Vagina (tissue), 2 donors: ENCODE measurements at regions not wholly inside any gene's neighbourhood (a gene's known extent, or its start where the extent isn't known, plus 50 kb on each side); places are given as distances from the start of the nearest gene placed in this dataset.
"Not testable (repeated sequence)": the region's sequence is repeated elsewhere in the genome, so short reads cannot be mapped to it uniquely, and the experiment has no call there.

Experiments
- DNase-seq, 2 donors: peaks; one replicate each; pipeline ENCODE4 v3.0.0-alpha.2; 2017; ENCODE audit errors: extremely low spot score in 2 of 2
- H3K27ac ChIP-seq: fragments of 200-600 bp; sonication (generic); one replicate; pipeline ENCODE4 v1.5.1; 2019
- H3K27me3 ChIP-seq: fragments of 200-600 bp; sonication (generic); one replicate; pipeline ENCODE4 v1.5.1; 2019
- H3K36me3 ChIP-seq, 2 donors: fragments of 200-600 bp; sonication (generic); one replicate each; pipeline ENCODE4 v1.5.1; 2017 to 2019
- H3K4me1 ChIP-seq: fragments of 200-600 bp; sonication (generic); one replicate; pipeline ENCODE4 v1.5.1; 2019
- H3K4me3 ChIP-seq, 2 donors: fragments of 200-600 bp; sonication (generic); 1 replicate in 1 of 2; 2 replicates in 1 of 2; pipeline ENCODE4 v1.5.1; 2016 to 2019
- H3K9me3 ChIP-seq: fragments of 200-600 bp; sonication (generic); one replicate; pipeline ENCODE4 v1.5.1; 2019
- CTCF ChIP-seq, 3 experiments: fragments of 450-650 bp in 2 of 3; fragments of 200-600 bp in 1 of 3; sonication (generic) in 1 of 3; IDR thresholded peaks; one replicate each; pipeline ENCODE4 v1.5.1; 2017 to 2019; ENCODE audit warnings: antibody characterized with exemption in 3 of 3, mild to moderate bottlenecking in 2 of 3, moderate library complexity in 2 of 3
- intact Hi-C: fragments of 100-400 bp; cut with DNase I; formaldehyde crosslinking; loops from one replicate; pipeline ENCODE4 v1.15.1; 2023

DNA sequence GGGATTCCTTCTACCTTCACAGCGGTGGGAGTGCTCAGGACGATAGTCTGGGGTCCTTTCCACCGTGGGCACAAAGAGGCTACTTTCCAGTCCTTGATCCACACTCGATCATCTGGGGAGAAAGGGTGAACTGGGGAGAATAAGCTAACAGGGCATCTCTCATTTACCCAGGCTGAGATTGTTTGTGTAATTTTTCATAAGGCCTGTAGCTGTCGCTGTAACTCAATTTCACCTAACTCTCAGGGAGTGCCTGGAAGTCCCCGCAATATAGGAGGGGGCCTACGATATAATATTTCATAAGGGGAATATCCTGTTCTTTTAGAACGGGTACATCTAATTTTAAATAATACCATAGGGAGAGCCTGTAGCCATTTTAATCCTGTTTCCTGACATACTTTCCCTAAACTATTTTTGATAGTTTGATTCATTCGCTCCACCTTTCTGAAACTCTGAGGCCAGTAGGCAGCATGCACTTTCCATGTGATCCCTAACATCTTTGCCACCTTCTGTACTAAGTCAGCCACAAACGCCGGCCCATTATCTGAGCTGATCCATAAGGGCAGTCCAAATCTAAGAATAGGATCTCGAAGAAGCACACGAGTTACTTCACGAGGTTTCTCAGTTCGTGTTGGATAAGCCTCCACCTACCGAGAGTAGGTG, 127.2 kb upstream of the CCZ1B start:
- H3K4me3 ChIP-seq, DNase-seq, H3K27ac ChIP-seq, H3K9me3 ChIP-seq, H3K36me3 ChIP-seq, intact Hi-C loops, H3K27me3 ChIP-seq, H3K4me1 ChIP-seq: not testable (repeated sequence)
- peak in 1 of 3 experiments; percentile 16 for TF ChIP-seq CTCF (IDR thresholded peaks at IDR 0.05)

- H3K9me3 ChIP-seq, H3K4me3 ChIP-seq, H3K27me3 ChIP-seq, H3K4me1 ChIP-seq, intact Hi-C loops, H3K27ac ChIP-seq, H3K36me3 ChIP-seq, DNase-seq: not testable (repeated sequence)
These were observed 127.7 kb upstream of the CCZ1B start for GRCh38 chr7:6953798-6954181.

DNA sequence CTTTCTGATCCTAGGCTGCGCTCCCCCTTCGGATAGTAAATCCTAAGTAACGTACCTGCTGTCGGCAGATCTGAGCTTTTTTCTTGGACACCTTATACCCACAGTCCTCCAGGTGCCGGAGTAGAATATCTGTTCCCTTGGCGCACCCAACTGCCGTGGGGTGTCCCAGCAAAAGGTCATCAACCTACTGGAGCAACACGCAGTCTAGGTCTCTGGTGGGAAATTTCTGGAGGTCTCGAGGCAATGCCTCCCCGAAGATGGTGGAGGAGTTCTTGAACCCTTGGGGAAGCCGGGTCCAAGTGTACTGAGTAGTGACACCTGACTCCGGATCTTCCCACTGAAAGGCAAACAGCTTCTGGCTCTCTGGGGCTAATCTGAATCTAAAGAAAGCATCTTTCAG, 129.3 kb upstream of the CCZ1B start:
- H3K27ac ChIP-seq, H3K4me1 ChIP-seq, H3K27me3 ChIP-seq, H3K4me3 ChIP-seq, H3K36me3 ChIP-seq, H3K9me3 ChIP-seq, intact Hi-C loops, DNase-seq: not testable (repeated sequence)

- H3K27ac ChIP-seq, H3K36me3 ChIP-seq, H3K4me1 ChIP-seq, H3K9me3 ChIP-seq, H3K4me3 ChIP-seq, H3K27me3 ChIP-seq, intact Hi-C loops, DNase-seq: not testable (repeated sequence)
These were observed 130.0 kb upstream of the CCZ1B start for GRCh38 chr7:6955990-6956566.

GRCh38 chr7:6958371-6958770, 132.3 kb upstream of the CCZ1B start:
- H3K27ac ChIP-seq, H3K27me3 ChIP-seq, H3K9me3 ChIP-seq, H3K4me3 ChIP-seq, intact Hi-C loops, H3K4me1 ChIP-seq, DNase-seq, H3K36me3 ChIP-seq: not testable (repeated sequence)

- H3K27me3 ChIP-seq, H3K4me1 ChIP-seq, intact Hi-C loops, H3K36me3 ChIP-seq, H3K4me3 ChIP-seq, DNase-seq, H3K27ac ChIP-seq, H3K9me3 ChIP-seq: not testable (repeated sequence)
These were observed 133.9 kb upstream of the CCZ1B start for GRCh38 chr7:6959942-6960341.

GRCh38 chr7:6962871-6963270, 136.8 kb upstream of the CCZ1B start:
- intact Hi-C loops, H3K36me3 ChIP-seq, H3K27ac ChIP-seq, H3K4me3 ChIP-seq, H3K27me3 ChIP-seq, DNase-seq, H3K9me3 ChIP-seq, H3K4me1 ChIP-seq: not testable (repeated sequence)

- peak in 1 of 3 experiments; percentile 9 for TF ChIP-seq CTCF (IDR thresholded peaks at IDR 0.05)
- H3K36me3 ChIP-seq, H3K27me3 ChIP-seq, intact Hi-C loops, DNase-seq, H3K9me3 ChIP-seq, H3K4me3 ChIP-seq, H3K4me1 ChIP-seq, H3K27ac ChIP-seq: not testable (repeated sequence)
These were observed 139.0 kb upstream of the CCZ1B start for GRCh38 chr7:6965051-6965450.

DNA sequence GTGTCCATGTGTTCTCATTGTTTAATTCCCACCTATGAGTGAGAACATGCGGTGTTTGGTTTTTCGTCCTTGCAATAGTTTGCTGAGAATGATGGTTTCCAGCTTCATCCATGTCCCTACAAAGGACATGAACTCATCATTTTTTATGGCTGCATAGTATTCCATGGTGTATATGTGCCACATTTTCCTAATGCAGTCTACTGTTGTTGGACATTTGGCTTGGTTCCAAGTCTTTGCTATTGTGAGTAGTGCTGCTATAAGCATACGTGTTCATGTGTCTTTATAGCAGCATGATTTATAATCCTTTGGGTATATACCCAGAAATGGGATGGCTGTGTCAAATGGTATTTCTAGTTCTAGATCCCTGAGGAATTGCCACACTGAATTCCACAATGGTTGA, 144.1 kb upstream of the CCZ1B start:
- H3K36me3 ChIP-seq, H3K4me3 ChIP-seq, intact Hi-C loops, H3K27ac ChIP-seq, H3K9me3 ChIP-seq, H3K27me3 ChIP-seq, DNase-seq, H3K4me1 ChIP-seq: not testable (repeated sequence)

DNA sequence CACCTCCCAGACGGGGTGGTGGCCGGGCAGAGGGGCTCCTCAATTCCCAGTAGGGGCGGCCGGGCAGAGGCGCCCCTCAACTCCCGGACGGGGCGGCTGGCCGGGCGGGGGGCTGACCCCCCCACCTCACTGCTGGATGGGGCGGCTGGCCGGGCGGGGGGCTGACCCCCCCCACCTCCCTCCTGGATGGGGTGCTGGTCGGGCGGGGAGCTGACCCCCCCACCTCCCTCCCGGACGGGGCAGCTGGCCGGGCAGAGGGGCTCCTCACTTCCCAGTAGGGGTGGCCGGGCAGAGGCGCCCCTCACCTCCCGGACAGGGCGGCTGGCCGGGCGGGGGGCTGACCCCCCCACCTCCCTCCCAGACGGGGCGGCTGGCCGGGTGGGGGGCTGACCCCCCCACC, 148.8 kb upstream of the CCZ1B start:
- H3K9me3 ChIP-seq, H3K4me1 ChIP-seq, H3K27me3 ChIP-seq, H3K27ac ChIP-seq, H3K4me3 ChIP-seq, intact Hi-C loops, DNase-seq, H3K36me3 ChIP-seq: not testable (repeated sequence)

- intact Hi-C loops, H3K4me1 ChIP-seq, H3K9me3 ChIP-seq, H3K27me3 ChIP-seq, H3K36me3 ChIP-seq, H3K27ac ChIP-seq, DNase-seq, H3K4me3 ChIP-seq: not testable (repeated sequence)
These were observed 149.3 kb upstream of the CCZ1B start for GRCh38 chr7:6975346-6975745.

GRCh38 chr7:6977368-6977767, 151.3 kb upstream of the CCZ1B start:
- H3K27me3 ChIP-seq, intact Hi-C loops, H3K27ac ChIP-seq, H3K9me3 ChIP-seq, H3K4me1 ChIP-seq, H3K36me3 ChIP-seq, H3K4me3 ChIP-seq, DNase-seq: not testable (repeated sequence)
